GM19395 (cell line): ENCODE measurements at regions not wholly inside any gene's neighbourhood (a gene's known extent, or its start where the extent isn't known, plus 50 kb on each side); places are given as distances from the start of the nearest gene placed in this dataset.

ENCODE experiments used
- ATAC-seq: cut with Tn5 transposase; IDR thresholded peaks from one replicate; pipeline ENCODE4 v1.9.1; 2021; ENCODE audit warnings: mild to moderate bottlenecking, moderate library complexity; ENCODE audit not compliant: unreplicated experiment

DNA sequence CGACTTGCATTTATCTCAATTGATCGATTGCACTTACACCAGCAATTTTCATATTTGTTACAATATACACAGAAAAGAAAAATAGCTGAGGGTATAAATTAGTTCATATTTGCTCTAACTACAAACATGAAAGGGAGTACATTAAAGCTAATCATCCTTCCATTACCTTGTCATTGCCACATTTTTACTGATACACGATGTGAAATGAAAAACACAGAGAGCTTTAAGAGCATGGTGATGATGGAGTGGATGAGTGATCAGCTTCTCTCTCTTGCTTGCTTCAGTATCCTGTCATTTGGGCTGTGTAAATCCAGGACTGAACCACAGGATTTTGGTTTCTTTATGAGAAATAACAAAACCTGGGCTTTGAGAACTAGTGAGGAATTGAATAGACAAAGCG is 1207.5 kb upstream of the GOT2 start:
- ATAC-seq, result no peak

DNA sequence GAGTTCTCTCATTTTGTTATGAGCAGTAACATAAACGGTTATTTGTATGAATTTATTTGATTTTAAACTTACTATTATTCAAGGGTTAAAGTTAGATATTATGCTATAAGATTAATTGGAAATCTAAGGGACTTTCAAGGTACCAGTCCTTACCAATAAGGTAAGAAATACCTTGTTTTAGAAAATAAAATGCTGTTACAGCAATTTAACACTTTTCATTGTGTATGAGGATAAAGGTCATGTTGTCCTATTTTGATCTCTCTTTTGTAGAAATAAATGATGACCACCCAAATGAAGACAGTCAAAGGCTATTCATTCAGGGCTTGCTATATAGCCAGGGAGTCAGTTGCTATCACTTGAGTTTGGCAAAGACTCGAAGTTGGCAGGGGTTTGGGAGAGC is 1185.9 kb upstream of the GOT2 start:
- ATAC-seq, result no peak

DNA sequence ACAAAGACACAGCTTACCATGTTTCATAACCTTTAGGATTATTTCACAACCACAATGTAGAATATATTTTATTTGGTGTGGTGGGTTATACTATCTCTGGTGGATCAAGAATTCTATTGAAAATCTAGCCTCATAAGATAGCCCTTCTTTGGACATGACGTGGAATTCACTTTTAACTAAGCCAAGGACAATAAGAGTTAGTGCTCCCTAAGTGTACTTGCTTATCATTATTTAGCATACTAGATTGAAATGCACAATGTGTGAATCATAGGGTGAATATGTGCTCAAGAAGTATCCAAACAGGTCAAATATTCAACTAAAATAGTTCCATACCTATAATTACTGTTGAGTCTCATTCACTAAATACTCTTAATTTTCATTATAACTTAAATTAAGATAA is 1179.5 kb upstream of the GOT2 start:
- no peak for ATAC-seq

GRCh38 chr16:59909262-59909661 is 1175.1 kb upstream of the GOT2 start:
- ATAC-seq, result no peak

- no peak for ATAC-seq
Measured at GRCh38 chr16:59907611-59908010, 1173.5 kb upstream of the GOT2 start.

DNA sequence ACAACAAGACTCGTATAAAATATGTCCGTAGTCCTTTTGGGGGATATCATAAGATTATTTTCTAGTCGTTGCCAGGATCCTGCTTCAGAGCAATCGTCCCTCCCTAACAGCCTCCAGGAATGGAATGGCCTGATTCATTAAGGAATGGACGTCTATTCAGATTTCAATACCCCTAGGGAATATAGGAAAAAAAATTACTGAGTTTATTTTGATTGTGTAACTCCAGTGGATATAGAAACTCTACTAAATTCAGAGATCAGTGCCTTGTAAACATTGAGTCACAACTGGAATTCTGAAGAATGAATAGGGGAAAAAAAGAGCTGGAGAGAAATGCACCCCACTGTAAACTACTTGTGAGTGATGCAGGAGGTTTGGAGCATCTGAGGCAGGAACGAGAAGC is 1171.5 kb upstream of the GOT2 start:
- no peak for ATAC-seq

- ATAC-seq, result no peak
Measured at GRCh38 chr16:59905131-59905530, 1171.0 kb upstream of the GOT2 start.

GRCh38 chr16:59899940-59900339 is 1165.8 kb upstream of the GOT2 start:
- no peak for ATAC-seq

DNA sequence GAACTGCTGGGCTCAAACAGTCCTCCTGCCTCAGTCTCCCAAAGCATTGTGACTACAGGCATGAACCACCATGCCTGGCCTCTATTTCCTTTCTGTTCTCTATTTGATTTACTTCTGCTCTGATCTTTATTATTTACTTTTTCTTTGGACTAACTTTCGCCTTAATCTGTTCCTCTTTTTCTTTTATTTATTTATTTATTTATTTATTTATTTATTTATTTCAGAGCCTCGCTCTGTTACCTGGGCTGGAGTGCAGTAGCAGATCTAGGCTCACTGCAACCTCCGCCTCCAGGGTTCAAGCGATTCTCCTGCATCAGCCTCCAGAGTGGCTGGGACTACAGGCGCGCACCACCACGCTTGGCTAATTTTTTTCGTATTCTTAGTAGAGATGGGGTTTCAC is 1158.3 kb upstream of the GOT2 start:
- no peak for ATAC-seq

DNA sequence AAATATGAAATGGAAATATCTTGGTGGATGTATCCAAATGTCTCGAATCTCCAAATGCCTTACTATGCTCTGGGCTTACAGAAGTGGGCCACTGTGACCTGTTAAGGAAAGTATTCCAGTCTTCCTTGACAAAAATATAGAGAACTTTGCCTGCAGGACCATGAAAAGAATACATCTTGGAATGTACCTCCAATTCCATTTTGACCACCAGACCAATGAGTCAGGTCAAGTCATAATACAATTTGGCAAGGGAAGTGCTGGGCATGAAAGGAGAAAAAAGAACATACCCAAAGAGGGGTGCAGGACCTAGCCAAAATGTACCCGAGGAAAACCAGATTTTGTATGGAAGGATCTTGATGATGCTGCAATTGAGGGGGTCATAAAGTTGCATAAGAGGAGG is 1153.7 kb upstream of the GOT2 start:
- ATAC-seq, result no peak

GRCh38 chr16:59886021-59886420 is 1151.9 kb upstream of the GOT2 start:
- ATAC-seq, result no peak

DNA sequence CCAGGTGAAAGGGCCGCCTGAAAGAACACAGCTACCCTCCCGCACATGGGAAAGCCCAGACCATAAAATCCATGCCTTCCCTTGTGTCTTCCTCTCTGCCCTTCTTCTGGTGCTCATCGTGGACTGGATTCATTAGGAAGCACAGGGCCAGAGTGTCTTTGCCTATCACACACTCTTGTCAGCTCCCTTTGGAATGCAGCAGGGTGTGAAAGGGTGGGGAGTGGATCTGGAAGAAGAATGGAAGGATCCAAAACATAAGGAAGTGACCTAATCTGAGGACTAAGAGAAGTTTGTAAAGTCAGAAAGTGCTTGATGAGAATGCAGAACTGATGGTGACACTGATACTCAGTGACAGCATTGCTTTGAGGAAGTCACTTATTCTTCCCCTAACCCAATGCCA is 1147.3 kb upstream of the GOT2 start:
- no peak for ATAC-seq

DNA sequence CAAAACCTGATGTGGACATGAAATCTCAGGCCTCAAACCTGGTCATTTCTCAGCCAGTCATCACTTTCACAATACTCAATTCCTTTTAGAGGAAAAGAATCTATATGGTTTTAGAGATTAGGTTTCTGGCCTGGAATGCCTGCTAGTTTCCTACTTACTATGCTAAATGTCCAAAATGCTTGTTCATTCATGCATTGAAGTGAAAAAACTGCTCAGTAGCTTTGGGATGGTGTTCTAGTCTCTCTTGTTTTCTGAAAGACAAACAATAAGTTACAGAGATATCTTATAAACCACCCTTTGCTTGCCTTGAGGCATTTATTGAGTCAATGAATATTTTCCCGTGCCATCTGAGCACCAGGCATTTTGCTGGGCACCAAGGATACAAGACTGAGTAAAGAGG is 1146.5 kb upstream of the GOT2 start:
- ATAC-seq, result no peak

DNA sequence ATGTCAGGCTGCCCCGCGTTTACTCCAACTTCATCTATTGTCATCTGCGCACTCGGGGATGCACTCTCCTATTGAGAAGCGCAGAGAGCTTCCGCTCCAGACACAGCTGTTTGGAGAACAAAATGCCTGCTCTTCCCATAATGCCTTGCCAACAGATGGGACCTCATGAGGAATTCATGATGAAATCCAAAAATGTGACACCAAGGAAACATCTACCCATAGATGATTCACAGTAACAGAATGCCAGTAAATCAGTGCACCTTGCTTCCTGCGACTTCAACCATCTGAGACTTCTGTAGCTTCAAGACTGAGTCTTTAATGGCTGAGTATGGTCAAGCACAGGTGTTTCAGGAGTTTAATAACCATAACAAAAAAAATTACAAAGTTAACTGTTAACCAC is 1144.9 kb upstream of the GOT2 start:
- no peak for ATAC-seq

DNA sequence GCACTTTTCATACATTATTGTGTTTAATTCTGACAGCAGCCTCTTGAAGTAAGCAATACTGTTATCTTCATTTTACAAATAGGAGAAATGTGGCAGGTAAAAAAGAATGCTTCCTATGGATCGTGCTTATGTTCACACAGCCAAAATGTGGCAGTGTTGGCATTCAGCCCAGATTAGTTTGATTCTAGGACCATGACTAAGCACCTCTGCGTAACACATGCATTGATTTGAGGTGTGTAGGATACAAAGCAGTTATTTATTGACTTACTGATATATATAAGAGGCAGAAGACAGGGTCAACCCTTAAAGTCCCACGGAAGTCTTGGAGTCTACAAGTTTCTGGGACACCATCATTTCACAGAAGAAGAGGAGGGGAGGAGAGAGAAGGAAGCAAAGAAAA is 1144.4 kb upstream of the GOT2 start:
- ATAC-seq, result no peak

DNA sequence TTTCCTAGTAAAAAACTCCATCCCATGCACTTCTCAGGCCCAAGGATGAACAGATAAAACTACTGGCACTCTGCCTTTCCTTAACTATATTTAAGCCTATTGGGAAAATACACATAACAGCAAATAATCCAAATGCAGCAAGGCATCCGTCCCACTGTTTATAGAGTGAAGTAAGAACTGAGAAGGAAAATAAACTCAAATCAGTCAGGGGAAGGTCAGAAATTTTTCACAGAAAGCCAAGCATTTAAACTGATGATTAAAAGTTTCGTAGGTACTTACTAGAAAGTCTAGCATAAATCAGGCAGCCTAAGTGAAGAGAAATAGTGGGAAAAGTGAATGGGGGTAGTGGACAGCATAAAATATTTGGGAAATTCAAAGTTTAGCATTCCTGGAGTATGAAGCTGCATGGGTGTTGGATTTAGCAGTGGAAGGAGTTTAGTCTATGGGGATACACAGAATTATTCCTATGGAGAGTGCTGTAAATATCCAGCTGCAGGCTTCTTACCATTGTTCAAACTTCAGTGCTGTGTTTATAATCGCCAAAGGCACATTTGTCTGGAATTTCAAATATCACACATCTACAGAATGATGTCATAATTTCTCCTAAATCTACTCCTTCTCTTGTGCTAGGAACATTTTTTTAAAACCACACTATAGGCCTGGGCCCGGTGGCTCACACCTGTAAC is 1131.0 kb upstream of the GOT2 start:
- no peak for ATAC-seq

- ATAC-seq, result no peak
Measured at GRCh38 chr16:59859676-59860402, 1125.7 kb upstream of the GOT2 start.

GRCh38 chr16:59854846-59855439 is 1120.8 kb upstream of the GOT2 start:
- ATAC-seq, result no peak

GRCh38 chr16:59849716-59850115 is 1115.6 kb upstream of the GOT2 start:
- no peak for ATAC-seq

DNA sequence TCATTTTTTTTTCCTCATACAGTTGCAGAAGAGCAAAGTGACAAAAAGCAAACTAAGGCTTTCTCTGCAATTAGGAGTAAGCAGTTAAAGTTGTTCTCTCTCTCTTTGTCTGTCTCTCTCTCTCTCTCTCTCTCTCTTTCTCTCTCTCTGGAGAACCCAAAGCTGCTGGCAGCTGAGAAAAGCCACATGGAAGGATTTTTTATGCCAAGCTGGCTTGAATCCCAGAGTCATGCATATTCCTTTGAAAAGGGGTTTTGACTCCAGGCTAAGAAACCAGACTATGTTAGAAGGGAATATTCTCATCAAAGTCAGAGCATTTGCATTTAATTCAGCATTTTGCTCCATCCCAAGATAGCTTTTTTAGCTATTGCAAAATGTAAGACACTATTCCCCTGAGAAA is 1114.2 kb upstream of the GOT2 start:
- no peak for ATAC-seq

GRCh38 chr16:59840169-59840568 is 1106.1 kb upstream of the GOT2 start:
- no peak for ATAC-seq

DNA sequence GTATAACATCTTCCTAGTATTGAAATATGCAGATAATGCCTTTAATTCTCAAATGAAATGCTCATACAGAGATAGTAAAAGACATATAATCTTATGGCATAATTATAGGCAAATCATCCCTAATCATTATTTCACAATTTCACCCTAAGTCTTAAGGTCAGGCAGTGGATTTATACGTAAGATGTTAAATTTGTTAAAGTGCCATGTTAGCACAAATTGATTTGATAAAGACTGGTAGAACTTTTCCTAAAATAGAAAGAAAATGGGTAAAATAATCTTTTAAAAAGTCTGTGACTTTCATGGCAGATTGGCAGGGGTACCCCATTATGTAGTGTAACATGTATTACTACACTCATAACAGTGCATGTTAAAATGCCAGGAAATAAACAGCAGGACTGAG is 1092.7 kb upstream of the GOT2 start:
- no peak for ATAC-seq
